ENCODE measurements at regions not wholly inside any gene's neighbourhood (a gene's known extent, or its start where the extent isn't known, plus 50 kb on each side); places are given as distances from the start of the nearest gene placed in this dataset.

DNA sequence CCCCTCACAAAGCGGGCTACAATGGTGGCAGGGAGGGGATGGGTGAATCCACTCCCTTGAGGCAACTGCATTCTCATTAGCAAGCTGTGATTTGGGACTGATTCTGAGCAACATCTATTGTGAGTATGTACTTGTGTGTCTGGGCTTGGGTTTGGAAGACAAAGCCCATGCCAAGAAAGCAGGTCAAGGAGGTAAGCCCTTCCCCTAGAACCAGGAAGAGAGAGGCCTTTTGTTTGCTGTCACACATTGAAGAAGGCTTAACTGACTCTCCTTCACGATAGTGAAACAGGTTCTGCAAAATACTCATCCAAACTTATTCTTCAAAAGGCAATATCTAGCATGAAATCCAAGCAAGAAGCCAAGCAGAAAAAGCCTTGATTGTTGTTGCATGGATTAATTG lies 403.1 kb upstream of the ID4 start:
- Histone ChIP-seq H3K4me3 (ENCODE audit: low read depth, low read length) (no peak overlapping the region), H2AFZ (ENCODE audit: low read length, unreplicated experiment) (no peak overlapping the region), H3K4me1 (ENCODE audit: control insufficient read depth, insufficient read depth, low read length, unreplicated experiment) (no peaks in the 10 kb centered on the region), H3K79me2 (ENCODE audit: control insufficient read depth, insufficient read depth, low read length, unreplicated experiment) (no peaks in the 10 kb centered on the region), H3K27ac (ENCODE audit: low read depth, low read length) (no peak overlapping the region), H3K27me3 (ENCODE audit: insufficient read depth, low read length) (no peaks in the 10 kb centered on the region), H3K36me3 (ENCODE audit: insufficient read depth, low read length) (no peaks in the 10 kb centered on the region)

DNA sequence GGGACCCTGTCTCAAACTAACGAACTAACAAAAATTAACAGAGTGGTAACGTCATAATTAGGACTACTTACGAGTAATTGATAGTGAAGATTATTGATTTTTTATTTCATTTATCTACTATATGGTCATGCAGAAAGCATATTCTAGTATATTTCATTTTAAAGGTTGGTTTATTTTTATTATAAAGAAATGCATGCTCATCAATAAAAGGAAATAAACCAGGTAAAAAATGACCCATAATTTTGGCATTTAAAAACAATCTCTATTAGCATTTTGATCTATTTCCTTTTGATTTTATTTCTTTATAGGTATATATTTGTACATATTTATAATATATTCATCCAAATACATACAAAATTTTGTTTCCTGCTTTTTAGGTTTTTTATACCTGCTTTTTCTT lies 401.4 kb upstream of the ID4 start:
- Histone ChIP-seq H3K4me3 (ENCODE audit: low read depth, low read length) (no peak overlapping the region), H3K79me2 (ENCODE audit: control insufficient read depth, insufficient read depth, low read length, unreplicated experiment) (no peaks in the 10 kb centered on the region), H3K4me1 (ENCODE audit: control insufficient read depth, insufficient read depth, low read length, unreplicated experiment) (no peaks in the 10 kb centered on the region), H3K36me3 (ENCODE audit: insufficient read depth, low read length) (no peaks in the 10 kb centered on the region), H3K27me3 (ENCODE audit: insufficient read depth, low read length) (no peaks in the 10 kb centered on the region), H3K27ac (ENCODE audit: low read depth, low read length) (no peak overlapping the region), H2AFZ (ENCODE audit: low read length, unreplicated experiment) (no peak overlapping the region)

DNA sequence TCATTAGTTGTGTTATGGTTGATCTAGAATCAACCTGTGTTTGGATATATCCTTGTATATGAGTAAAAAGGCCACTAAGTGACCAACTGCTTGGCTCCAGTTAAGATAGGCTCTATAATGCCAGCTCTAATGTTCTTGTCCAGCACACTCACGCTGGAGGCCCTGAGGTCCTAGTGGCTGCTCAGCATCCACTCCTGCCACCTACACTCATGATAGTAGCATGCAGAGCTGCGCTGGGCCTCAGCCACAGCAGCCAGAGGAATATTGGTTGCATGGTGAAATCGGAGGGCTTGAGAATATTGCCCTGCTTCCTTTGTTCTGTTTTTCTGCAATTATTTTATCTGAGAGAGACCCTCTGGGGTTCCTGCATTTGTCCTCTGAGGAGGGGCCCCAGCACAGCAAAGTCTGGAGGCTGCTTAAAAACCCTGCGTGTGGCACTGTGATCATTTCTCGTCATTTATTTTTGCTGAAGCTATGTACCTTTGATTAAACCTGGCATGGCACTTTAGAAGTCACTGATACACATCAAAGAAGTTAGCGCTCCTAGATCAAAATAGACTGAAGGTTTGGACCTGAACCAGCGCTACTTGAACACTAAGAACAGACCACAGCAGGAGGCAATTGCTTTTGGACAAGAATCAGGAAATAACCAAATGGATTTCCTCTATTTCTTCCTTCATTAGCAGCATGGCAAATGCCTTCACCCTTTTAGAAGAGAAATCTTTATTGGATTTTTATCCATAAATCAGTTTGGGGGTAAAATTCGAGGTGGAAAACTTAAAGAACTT lies 398.4 kb upstream of the ID4 start:
- Histone ChIP-seq H3K4me1 (ENCODE audit: control insufficient read depth, insufficient read depth, low read length, unreplicated experiment) (no peaks in the 10 kb centered on the region), H3K27ac (ENCODE audit: low read depth, low read length) (no peak overlapping the region), H3K27me3 (ENCODE audit: insufficient read depth, low read length) (no peaks in the 10 kb centered on the region), H3K36me3 (ENCODE audit: insufficient read depth, low read length) (no peaks in the 10 kb centered on the region), H2AFZ (ENCODE audit: low read length, unreplicated experiment) (no peak overlapping the region), H3K4me3 (ENCODE audit: low read depth, low read length) (no peak overlapping the region), H3K79me2 (ENCODE audit: control insufficient read depth, insufficient read depth, low read length, unreplicated experiment) (no peaks in the 10 kb centered on the region)

DNA sequence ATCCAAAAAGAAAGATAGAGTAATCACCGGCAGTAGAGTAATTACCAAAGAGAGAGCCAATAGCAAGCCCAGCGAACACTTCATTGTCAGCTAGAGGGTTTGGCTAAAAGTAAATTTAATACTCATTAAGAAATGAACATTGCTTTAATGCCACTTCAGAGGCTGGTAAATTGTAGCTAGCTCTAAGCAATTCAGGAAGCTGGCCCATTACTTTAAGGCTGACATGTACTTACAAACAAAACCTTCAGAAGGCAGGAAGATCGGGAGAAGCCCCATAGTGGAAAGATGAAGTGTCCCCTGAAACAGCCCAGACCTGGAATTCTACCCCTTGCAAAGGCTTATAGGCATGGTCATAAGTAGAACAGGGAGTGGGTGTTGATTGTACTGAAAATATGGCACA lies 396.6 kb upstream of the ID4 start:
- H3K27me3 ChIP-seq (ENCODE audit: insufficient read depth, low read length) = no peaks in the 10 kb centered on the region
- no peaks in the 10 kb centered on the region for H3K79me2 ChIP-seq (ENCODE audit: control insufficient read depth, insufficient read depth, low read length, unreplicated experiment)
- H3K27ac ChIP-seq (ENCODE audit: low read depth, low read length) = no peak overlapping the region

DNA sequence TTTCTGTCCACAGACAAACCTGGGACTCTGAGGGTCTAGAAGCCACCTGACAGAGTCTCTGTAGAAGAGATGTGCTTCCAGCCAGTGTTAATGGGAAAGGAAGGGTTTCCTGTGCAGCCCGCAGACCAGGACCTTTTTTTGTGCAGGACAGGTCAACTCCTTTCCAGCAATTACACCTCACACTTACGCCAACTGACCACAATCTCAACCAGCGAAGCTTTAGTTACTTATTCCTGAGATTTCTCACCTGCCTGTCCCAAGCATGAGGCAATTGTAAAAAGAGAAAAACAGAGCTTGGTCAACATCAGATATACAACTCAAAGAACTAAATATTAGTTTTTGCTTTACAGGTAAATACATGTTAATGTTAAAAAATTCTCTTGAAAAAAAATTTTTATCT lies 393.8 kb upstream of the ID4 start:
- H3K79me2 ChIP-seq (ENCODE audit: control insufficient read depth, insufficient read depth, low read length, unreplicated experiment) = no peaks in the 10 kb centered on the region
- H3K4me3 ChIP-seq (ENCODE audit: low read depth, low read length) = no peak overlapping the region
- no peak overlapping the region for H2AFZ ChIP-seq (ENCODE audit: low read length, unreplicated experiment)
- no peaks in the 10 kb centered on the region for H3K27me3 ChIP-seq (ENCODE audit: insufficient read depth, low read length)
- no peak overlapping the region for H3K27ac ChIP-seq (ENCODE audit: low read depth, low read length)
- H3K36me3 ChIP-seq (ENCODE audit: insufficient read depth, low read length) = no peaks in the 10 kb centered on the region
- H3K4me1 ChIP-seq (ENCODE audit: control insufficient read depth, insufficient read depth, low read length, unreplicated experiment) = no peaks in the 10 kb centered on the region

More for the DNA sequence above, 396.6 kb upstream of the ID4 start:
- Histone ChIP-seq H2AFZ (ENCODE audit: low read length, unreplicated experiment) (no peak overlapping the region), H3K36me3 (ENCODE audit: insufficient read depth, low read length) (no peaks in the 10 kb centered on the region), H3K4me1 (ENCODE audit: control insufficient read depth, insufficient read depth, low read length, unreplicated experiment) (no peaks in the 10 kb centered on the region), H3K4me3 (ENCODE audit: low read depth, low read length) (no peak overlapping the region)

DNA sequence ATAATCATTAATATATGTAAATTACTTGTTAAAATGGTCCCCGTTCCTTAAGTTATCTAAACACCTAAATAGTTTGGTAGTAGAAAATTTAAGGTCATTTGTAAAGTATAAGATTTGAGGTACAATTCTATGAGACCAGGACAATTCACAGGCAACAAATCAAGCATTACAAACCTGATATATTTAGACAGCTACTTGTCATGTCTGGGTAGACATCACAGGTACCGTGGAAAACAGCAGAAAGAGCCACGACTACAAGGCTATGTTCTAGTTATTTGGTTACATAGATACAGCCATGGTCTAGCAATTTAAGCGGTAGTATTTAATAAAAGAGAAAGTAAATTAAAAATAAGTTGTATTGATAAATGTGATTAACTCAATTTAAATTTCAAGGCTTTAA lies 393.1 kb upstream of the ID4 start:
- no peaks in the 10 kb centered on the region for H3K36me3 ChIP-seq (ENCODE audit: insufficient read depth, low read length)
- H3K4me3 ChIP-seq (ENCODE audit: low read depth, low read length) = no peak overlapping the region
- H2AFZ ChIP-seq (ENCODE audit: low read length, unreplicated experiment) = no peak overlapping the region
- H3K27me3 ChIP-seq (ENCODE audit: insufficient read depth, low read length) = no peaks in the 10 kb centered on the region
- H3K4me1 ChIP-seq (ENCODE audit: control insufficient read depth, insufficient read depth, low read length, unreplicated experiment) = no peaks in the 10 kb centered on the region
- no peak overlapping the region for H3K27ac ChIP-seq (ENCODE audit: low read depth, low read length)
- H3K79me2 ChIP-seq (ENCODE audit: control insufficient read depth, insufficient read depth, low read length, unreplicated experiment) = no peaks in the 10 kb centered on the region

DNA sequence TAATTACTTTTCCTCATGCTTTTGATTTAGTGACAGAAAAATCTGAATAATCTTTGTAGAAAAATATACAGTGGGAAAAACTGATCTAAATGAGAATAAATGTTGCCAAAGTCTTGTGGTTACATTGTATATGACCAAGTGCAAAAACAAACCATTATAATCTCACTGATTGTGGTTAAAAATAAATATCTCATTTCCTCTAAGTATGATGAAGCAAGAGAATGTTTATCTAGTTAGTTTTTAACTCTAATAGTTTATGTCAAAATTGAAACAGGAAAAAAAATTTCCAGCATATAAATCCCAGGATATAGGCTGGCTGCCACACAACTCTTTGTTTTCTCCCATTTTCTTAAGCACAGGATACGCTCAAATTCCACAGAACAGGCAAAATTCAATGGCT lies 392.7 kb upstream of the ID4 start:
- Histone ChIP-seq H3K4me3 (ENCODE audit: low read depth, low read length) (no peak overlapping the region), H3K79me2 (ENCODE audit: control insufficient read depth, insufficient read depth, low read length, unreplicated experiment) (no peaks in the 10 kb centered on the region), H3K36me3 (ENCODE audit: insufficient read depth, low read length) (no peaks in the 10 kb centered on the region), H3K4me1 (ENCODE audit: control insufficient read depth, insufficient read depth, low read length, unreplicated experiment) (no peaks in the 10 kb centered on the region), H3K27me3 (ENCODE audit: insufficient read depth, low read length) (0 out of 2 replicates have a peak, but pooled peaks cover 3% of the 10 kb centered on the region), H2AFZ (ENCODE audit: low read length, unreplicated experiment) (no peak overlapping the region), H3K27ac (ENCODE audit: low read depth, low read length) (no peak overlapping the region)

DNA sequence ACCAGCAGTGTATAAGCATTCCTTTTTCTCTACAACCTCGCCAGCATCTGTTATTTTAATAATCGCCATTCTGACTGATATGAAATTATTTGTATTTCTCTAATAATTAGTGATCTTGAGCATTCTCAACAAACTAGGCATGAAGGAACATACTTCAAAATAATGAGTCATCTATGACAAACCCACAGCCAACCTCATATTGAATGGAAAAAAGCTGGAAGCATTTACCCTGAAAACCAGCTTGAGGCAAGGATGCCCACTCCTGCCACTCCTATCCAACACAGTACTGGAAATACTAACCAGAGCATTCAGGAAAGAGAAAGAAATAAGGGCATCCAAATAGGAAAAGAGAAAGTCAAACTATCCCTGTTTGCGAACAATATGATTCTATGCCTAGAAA lies 390.6 kb upstream of the ID4 start:
- Histone ChIP-seq H3K4me3 (ENCODE audit: low read depth, low read length) (no peak overlapping the region), H3K27ac (ENCODE audit: low read depth, low read length) (no peak overlapping the region), H3K79me2 (ENCODE audit: control insufficient read depth, insufficient read depth, low read length, unreplicated experiment) (no peaks in the 10 kb centered on the region), H3K4me1 (ENCODE audit: control insufficient read depth, insufficient read depth, low read length, unreplicated experiment) (no peaks in the 10 kb centered on the region), H2AFZ (ENCODE audit: low read length, unreplicated experiment) (no peak overlapping the region), H3K27me3 (ENCODE audit: insufficient read depth, low read length) (0 out of 2 replicates have a peak, but pooled peaks cover 3% of the 10 kb centered on the region), H3K36me3 (ENCODE audit: insufficient read depth, low read length) (no peaks in the 10 kb centered on the region)

DNA sequence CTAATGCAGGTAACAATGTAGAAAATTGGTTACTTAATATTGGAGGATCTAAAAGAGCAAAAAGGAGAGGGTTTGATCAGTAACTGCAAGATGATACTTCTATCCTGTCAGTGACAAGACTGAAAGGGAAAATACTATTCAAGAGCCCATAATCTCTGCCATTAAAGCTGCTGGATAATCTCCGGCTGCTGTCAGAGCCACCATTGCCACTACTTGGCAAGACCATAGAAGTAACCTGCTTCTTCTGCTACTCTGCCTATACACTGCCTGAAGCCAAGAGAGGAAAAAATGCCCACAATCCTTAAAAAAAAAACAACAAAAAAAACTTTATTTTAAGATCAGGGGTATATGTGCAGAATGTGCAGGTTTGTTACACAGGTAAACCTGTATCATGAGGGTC lies 386.5 kb upstream of the ID4 start:
- Histone ChIP-seq H3K36me3 (ENCODE audit: insufficient read depth, low read length) (no peaks in the 10 kb centered on the region), H2AFZ (ENCODE audit: low read length, unreplicated experiment) (no peak overlapping the region), H3K4me3 (ENCODE audit: low read depth, low read length) (no peak overlapping the region), H3K27me3 (ENCODE audit: insufficient read depth, low read length) (peaks cover 21% of the 10 kb centered on the region; the same call in 1 of the 2 replicates), H3K27ac (ENCODE audit: low read depth, low read length) (no peak overlapping the region), H3K4me1 (ENCODE audit: control insufficient read depth, insufficient read depth, low read length, unreplicated experiment) (no peaks in the 10 kb centered on the region), H3K79me2 (ENCODE audit: control insufficient read depth, insufficient read depth, low read length, unreplicated experiment) (no peaks in the 10 kb centered on the region)

DNA sequence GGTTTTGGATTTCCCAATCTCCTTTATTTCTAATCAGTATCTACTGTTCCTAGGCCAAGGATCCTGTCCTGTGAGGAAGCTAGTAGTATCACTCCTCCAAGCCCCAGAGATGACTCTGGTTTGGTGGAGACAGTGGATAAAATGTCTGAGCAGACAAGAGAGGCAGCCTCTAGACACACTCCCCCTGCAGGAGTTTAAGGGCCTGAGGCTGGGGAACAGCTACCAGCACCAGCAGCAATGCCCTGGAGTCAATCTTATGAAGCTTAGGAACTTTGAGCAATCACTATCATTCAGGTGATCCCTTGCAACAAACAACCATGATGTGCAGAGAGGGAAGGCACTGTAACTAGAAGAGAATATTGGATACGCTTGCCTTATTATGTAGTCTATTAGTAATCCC lies 384.7 kb upstream of the ID4 start:
- H2AFZ ChIP-seq (ENCODE audit: low read length, unreplicated experiment) = no peak overlapping the region
- no peaks in the 10 kb centered on the region for H3K79me2 ChIP-seq (ENCODE audit: control insufficient read depth, insufficient read depth, low read length, unreplicated experiment)
- H3K4me3 ChIP-seq (ENCODE audit: low read depth, low read length) = no peak overlapping the region
- H3K27me3 ChIP-seq (ENCODE audit: insufficient read depth, low read length) = peaks cover 31% of the 10 kb centered on the region; the same call in 1 of the 2 replicates
- H3K27ac ChIP-seq (ENCODE audit: low read depth, low read length) = no peak overlapping the region
- no peaks in the 10 kb centered on the region for H3K36me3 ChIP-seq (ENCODE audit: insufficient read depth, low read length)
- no peaks in the 10 kb centered on the region for H3K4me1 ChIP-seq (ENCODE audit: control insufficient read depth, insufficient read depth, low read length, unreplicated experiment)

DNA sequence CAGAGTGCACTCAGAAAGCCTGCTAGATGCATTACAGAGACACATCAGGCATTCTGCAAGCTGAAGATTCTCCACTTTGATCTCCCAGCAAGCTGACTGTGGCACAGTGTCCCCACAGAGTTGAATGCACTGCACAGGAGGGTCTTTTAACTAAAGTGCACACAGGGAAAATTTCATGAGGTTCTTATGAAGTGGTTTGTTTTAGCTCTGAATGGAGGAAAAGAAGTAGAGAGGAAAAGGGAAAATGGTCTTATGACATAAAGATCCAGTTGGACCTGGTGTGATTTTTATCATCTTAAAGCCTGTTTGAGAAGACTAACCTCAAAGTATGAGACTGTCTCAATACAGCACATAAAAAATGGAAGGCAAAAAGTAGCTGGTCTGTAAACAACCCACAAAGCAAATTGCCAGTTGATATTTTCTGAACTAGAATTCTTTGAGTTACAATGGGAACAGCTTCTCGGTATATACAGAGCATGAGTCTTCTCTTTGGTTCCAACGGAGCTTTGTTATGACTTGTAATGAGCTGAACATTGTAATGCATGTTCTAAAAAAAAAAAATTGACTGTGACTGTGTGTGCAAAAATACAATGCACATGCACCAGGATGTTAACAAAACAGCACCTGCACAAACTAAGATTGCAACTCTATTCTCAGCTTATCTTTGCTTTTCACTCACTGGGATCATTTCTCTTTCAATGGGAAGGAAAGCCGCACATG lies 383.0 kb upstream of the ID4 start:
- Histone ChIP-seq H3K79me2 (ENCODE audit: control insufficient read depth, insufficient read depth, low read length, unreplicated experiment) (no peaks in the 10 kb centered on the region), H3K36me3 (ENCODE audit: insufficient read depth, low read length) (no peaks in the 10 kb centered on the region), H3K4me3 (ENCODE audit: low read depth, low read length) (no peak overlapping the region), H3K27ac (ENCODE audit: low read depth, low read length) (no peak overlapping the region), H2AFZ (ENCODE audit: low read length, unreplicated experiment) (no peak overlapping the region), H3K27me3 (ENCODE audit: insufficient read depth, low read length) (peaks cover 33% of the 10 kb centered on the region), H3K4me1 (ENCODE audit: control insufficient read depth, insufficient read depth, low read length, unreplicated experiment) (no peaks in the 10 kb centered on the region)
